Left renal cortex interstitium (tissue), 4 donors: ENCODE measurements at regions not wholly inside any gene's neighbourhood (a gene's known extent, or its start where the extent isn't known, plus 50 kb on each side); places are given as distances from the start of the nearest gene placed in this dataset.

Source experiments
- DNase-seq, 4 donors: peaks; one replicate each; pipeline ENCODE4 v3.0.0-alpha.2; 2013; ENCODE audit warnings: low read depth in 4 of 4, low spot score in 2 of 4, missing footprints in 1 of 4

- DNase-seq: no peak
Observed at GRCh38 chr5:87954121-87954520, 314.5 kb downstream of the TMEM161B start.

GRCh38 chr5:87951661-87952060 is 317.0 kb downstream of the TMEM161B start:
- no peak for DNase-seq

- no peak for DNase-seq
Observed at GRCh38 chr5:87949676-87950631, 318.7 kb downstream of the TMEM161B start.

GRCh38 chr5:87948486-87948885 is 320.2 kb downstream of the TMEM161B start:
- no peak for DNase-seq

GRCh38 chr5:87946271-87946670 is 322.4 kb downstream of the TMEM161B start:
- no peak for DNase-seq

- no peak for DNase-seq
Observed at GRCh38 chr5:87945286-87945650, 323.4 kb downstream of the TMEM161B start.

- no peak for DNase-seq
Observed at GRCh38 chr5:87944553-87945285, 323.9 kb downstream of the TMEM161B start.

GRCh38 chr5:87940775-87941174 is 327.9 kb downstream of the TMEM161B start:
- DNase-seq: no peak

GRCh38 chr5:87936667-87937066 is 332.0 kb downstream of the TMEM161B start:
- DNase-seq: no peak

GRCh38 chr5:87924436-87924835 is 344.2 kb downstream of the TMEM161B start:
- no peak for DNase-seq

- DNase-seq: no peak
Observed at GRCh38 chr5:87916320-87916719, 352.3 kb downstream of the TMEM161B start.

GRCh38 chr5:87912419-87912818 is 356.2 kb downstream of the TMEM161B start:
- no peak for DNase-seq

GRCh38 chr5:87909382-87909781 is 359.3 kb downstream of the TMEM161B start:
- DNase-seq: no peak

- no peak for DNase-seq
Observed at GRCh38 chr5:87906962-87907361, 361.7 kb downstream of the TMEM161B start.

GRCh38 chr5:87900419-87900818 is 368.2 kb downstream of the TMEM161B start:
- no peak for DNase-seq

- DNase-seq: peak in 3 of 4 donors; percentile 7 to 12 (median 8)
Observed at GRCh38 chr5:87899721-87900131, 368.9 kb downstream of the TMEM161B start.

GRCh38 chr5:87899208-87899661 is 369.4 kb downstream of the TMEM161B start:
- DNase-seq: peak; percentile 21 to 70 (median 54)

GRCh38 chr5:87898574-87898973 is 370.1 kb downstream of the TMEM161B start:
- DNase-seq: no peak

GRCh38 chr5:87888139-87888538 is 380.5 kb downstream of the TMEM161B start:
- no peak for DNase-seq

- no peak for DNase-seq
Observed at GRCh38 chr5:87887247-87887646, 381.4 kb downstream of the TMEM161B start.

GRCh38 chr5:87886164-87886563 is 382.5 kb downstream of the TMEM161B start:
- DNase-seq: no peak

- DNase-seq: no peak
Observed at GRCh38 chr5:87885758-87886157, 382.9 kb downstream of the TMEM161B start.
